ENCODE measurements at regions not wholly inside any gene's neighbourhood (a gene's known extent, or its start where the extent isn't known, plus 50 kb on each side); places are given as distances from the start of the nearest gene placed in this dataset.
"Not testable (repeated sequence)": the region's sequence is repeated elsewhere in the genome, so short reads cannot be mapped to it uniquely, and the experiment has no call there.

DNA sequence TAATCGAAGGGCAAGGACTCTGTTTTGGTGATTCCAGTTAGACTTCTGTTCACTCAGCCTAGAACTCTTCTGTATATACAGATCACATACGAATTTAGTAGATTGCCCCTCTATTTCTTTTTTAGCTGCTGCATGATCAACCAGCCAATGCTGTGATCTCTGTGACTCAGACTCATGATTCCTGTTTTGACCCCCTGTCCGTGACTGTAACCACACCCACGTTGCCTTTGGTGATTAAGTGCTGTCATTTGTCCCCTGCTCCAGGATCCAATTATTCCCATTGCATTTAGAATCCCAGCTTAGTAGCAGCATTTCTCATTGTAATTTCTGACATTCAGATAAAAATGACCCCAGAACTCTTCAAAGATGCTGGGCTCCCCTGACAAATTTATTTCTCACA lies 545.7 kb downstream of the NPIPA7 start:
- Mint-ChIP-seq H3K27ac (ENCODE audit: low read depth) (no peak overlapping the region), H3K36me3 (ENCODE audit: insufficient read depth) (no peaks in the 10 kb centered on the region), H3K4me3 (no peak overlapping the region), H3K27me3 (peaks cover 7% of the 10 kb centered on the region), H3K9me3 (no peaks in the 10 kb centered on the region), H3K4me1 (no peaks in the 10 kb centered on the region)
- ATAC-seq (replicated peaks; ENCODE audit: extremely low read depth, poor library complexity, severe bottlenecking) = no peak
- DNase-seq (ENCODE audit: low spot score in 2 of 2) = no peak

DNA sequence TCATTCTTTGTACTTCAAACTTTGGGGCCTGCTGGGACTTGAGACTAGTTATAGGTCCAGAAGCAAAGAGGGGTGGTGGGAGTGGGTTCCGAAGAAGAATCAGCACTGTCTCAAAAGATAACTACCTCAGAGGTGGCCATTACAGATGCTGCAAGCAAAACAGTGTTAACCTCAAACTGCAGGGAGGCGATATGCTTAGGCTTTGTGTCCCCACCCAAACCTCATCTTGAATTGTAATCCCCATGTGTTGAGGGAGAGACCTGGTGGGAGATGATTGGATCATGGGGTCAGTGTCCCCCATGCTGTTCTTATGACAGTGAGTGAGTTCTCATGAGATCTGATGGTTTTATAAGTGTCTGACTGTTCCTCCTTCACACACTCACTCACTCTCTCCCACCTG lies 545.3 kb downstream of the XYLT1 start:
- H3K9me3 Mint-ChIP-seq = no peaks in the 10 kb centered on the region
- H3K36me3 Mint-ChIP-seq (ENCODE audit: insufficient read depth) = no peaks in the 10 kb centered on the region
- no peak for ATAC-seq (replicated peaks; ENCODE audit: extremely low read depth, poor library complexity, severe bottlenecking)
- no peak for DNase-seq (ENCODE audit: low spot score in 2 of 2)
- H3K27ac Mint-ChIP-seq (ENCODE audit: low read depth) = no peak overlapping the region
- H3K4me3 Mint-ChIP-seq = no peak overlapping the region
- H3K27me3 Mint-ChIP-seq = peaks cover 9% of the 10 kb centered on the region
- H3K4me1 Mint-ChIP-seq = no peaks in the 10 kb centered on the region

GRCh38 chr16:16928532-16929109 lies 542.1 kb downstream of the XYLT1 start:
- no peak overlapping the region for H3K27ac Mint-ChIP-seq (ENCODE audit: low read depth)
- H3K9me3 Mint-ChIP-seq = no peaks in the 10 kb centered on the region
- H3K4me1 Mint-ChIP-seq = no peaks in the 10 kb centered on the region
- ATAC-seq (replicated peaks; ENCODE audit: extremely low read depth, poor library complexity, severe bottlenecking) (no peak), DNase-seq (ENCODE audit: low spot score in 2 of 2) (no peak)
- no peaks in the 10 kb centered on the region for H3K36me3 Mint-ChIP-seq (ENCODE audit: insufficient read depth)
- no peak overlapping the region for H3K4me3 Mint-ChIP-seq
- H3K27me3 Mint-ChIP-seq = peaks cover 24% of the 10 kb centered on the region

DNA sequence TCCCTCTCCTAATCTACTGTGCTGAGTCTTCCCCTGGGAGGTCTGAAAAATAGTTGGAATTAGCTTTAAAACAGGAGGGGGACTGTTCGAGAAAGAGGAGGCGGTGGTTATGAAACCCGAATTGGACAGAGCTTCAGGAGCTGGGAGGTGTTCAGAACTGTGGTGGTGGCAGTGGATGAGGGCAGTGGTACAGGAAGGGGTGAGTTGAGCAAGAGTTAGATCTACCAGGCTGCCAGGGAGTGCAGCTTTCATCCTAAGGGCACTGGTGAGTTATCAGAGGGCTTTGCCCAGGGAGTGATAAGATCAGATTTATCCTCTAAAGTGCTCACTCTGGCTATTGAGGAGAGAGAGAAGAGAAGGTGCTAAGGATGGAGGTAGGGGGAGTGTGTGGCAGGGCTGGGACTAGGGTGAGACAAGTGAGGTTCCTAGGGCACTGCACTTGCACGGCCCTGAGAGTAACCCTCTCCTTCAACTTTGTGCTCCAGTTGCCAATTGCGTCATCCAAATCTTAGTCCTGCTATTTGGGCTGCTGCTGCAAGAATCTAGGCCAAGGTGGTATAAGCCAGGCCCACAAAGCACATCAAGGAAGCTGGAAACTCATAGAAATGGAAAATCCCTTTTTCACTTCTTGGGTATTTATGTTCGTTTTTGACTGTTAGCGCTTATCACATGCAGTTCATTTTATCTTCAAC lies 540.3 kb downstream of the XYLT1 start:
- Mint-ChIP-seq H3K4me3 (no peak overlapping the region), H3K9me3 (no peaks in the 10 kb centered on the region), H3K4me1 (no peaks in the 10 kb centered on the region), H3K27ac (ENCODE audit: low read depth) (no peak overlapping the region), H3K36me3 (ENCODE audit: insufficient read depth) (no peaks in the 10 kb centered on the region), H3K27me3 (peaks cover 34% of the 10 kb centered on the region)
- no peak for DNase-seq (ENCODE audit: low spot score in 2 of 2)
- no peak for ATAC-seq (replicated peaks; ENCODE audit: extremely low read depth, poor library complexity, severe bottlenecking)

- H3K27me3 Mint-ChIP-seq = peaks cover 61% of the 10 kb centered on the region
- no peak overlapping the region for H3K27ac Mint-ChIP-seq (ENCODE audit: low read depth)
- ATAC-seq (replicated peaks; ENCODE audit: extremely low read depth, poor library complexity, severe bottlenecking) = no peak
- H3K36me3 Mint-ChIP-seq (ENCODE audit: insufficient read depth) = no peaks in the 10 kb centered on the region
- no peak overlapping the region for H3K4me3 Mint-ChIP-seq
- H3K9me3 Mint-ChIP-seq = no peaks in the 10 kb centered on the region
- H3K4me1 Mint-ChIP-seq = no peaks in the 10 kb centered on the region
- DNase-seq (ENCODE audit: low spot score in 2 of 2) = no peak
These were observed 536.9 kb downstream of the XYLT1 start for GRCh38 chr16:16933861-16934260.

DNA sequence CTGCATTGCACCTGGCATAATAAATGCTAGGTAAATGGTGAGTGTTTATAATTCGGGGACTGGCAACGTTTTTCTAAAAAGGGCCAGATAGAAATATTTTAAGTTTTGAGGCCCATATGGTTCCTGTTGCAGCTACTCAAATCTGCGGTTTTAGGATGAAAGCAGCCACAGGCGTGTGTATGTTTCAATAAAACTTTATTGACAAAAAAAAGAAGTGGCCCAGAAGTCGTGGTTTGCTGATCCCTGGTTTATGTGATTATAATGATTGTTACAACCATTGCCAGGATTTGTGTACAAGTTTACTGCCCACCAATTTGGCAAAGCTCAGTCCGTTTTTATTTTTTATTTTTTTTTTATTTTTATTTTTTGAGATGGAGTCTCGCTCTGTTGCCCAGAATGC lies 536.1 kb downstream of the XYLT1 start:
- Mint-ChIP-seq H3K27me3 (peaks cover 68% of the 10 kb centered on the region), H3K36me3 (ENCODE audit: insufficient read depth) (no peaks in the 10 kb centered on the region), H3K27ac (ENCODE audit: low read depth) (no peak overlapping the region), H3K4me1 (no peaks in the 10 kb centered on the region), H3K4me3 (no peak overlapping the region), H3K9me3 (no peaks in the 10 kb centered on the region)
- DNase-seq (ENCODE audit: low spot score in 2 of 2) = no peak
- no peak for ATAC-seq (replicated peaks; ENCODE audit: extremely low read depth, poor library complexity, severe bottlenecking)

GRCh38 chr16:16935909-16936308 lies 534.9 kb downstream of the XYLT1 start:
- not testable (repeated sequence) for H3K4me3 Mint-ChIP-seq; H3K9me3 Mint-ChIP-seq; H3K27ac Mint-ChIP-seq (ENCODE audit: low read depth); H3K36me3 Mint-ChIP-seq (ENCODE audit: insufficient read depth); DNase-seq (ENCODE audit: low spot score in 2 of 2); ATAC-seq (replicated peaks; ENCODE audit: extremely low read depth, poor library complexity, severe bottlenecking); H3K4me1 Mint-ChIP-seq
- peaks cover 60% of the 10 kb centered on the region for H3K27me3 Mint-ChIP-seq

DNA sequence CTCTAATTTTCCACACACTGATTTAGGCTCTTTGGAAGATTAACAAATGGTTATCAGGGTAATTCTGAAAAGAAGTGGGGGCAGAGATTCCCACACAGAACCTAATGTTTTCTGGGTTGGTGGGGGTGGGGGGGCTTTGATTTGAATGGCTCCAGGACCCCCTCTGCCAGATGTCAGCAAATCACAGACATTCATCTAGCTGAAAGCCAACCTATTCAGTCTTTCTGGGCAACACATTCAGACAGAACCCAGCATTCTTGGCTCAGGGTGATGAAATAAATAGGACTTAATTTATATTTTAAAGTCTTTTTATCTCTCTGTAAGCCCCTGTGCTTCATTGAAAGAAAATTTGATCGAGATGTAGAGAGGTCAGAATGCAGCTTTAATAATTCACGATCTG lies 533.2 kb downstream of the XYLT1 start:
- DNase-seq (ENCODE audit: low spot score in 2 of 2) = no peak
- Mint-ChIP-seq H3K27ac (ENCODE audit: low read depth) (no peak overlapping the region), H3K9me3 (no peaks in the 10 kb centered on the region), H3K4me3 (no peak overlapping the region), H3K36me3 (ENCODE audit: insufficient read depth) (no peaks in the 10 kb centered on the region), H3K27me3 (peaks cover 55% of the 10 kb centered on the region), H3K4me1 (no peaks in the 10 kb centered on the region)
- no peak for ATAC-seq (replicated peaks; ENCODE audit: extremely low read depth, poor library complexity, severe bottlenecking)

GRCh38 chr16:16938009-16938408 lies 532.8 kb downstream of the XYLT1 start:
- H3K27ac Mint-ChIP-seq (ENCODE audit: low read depth) = no peak overlapping the region
- H3K9me3 Mint-ChIP-seq = no peaks in the 10 kb centered on the region
- ATAC-seq (replicated peaks; ENCODE audit: extremely low read depth, poor library complexity, severe bottlenecking) = no peak

DNA sequence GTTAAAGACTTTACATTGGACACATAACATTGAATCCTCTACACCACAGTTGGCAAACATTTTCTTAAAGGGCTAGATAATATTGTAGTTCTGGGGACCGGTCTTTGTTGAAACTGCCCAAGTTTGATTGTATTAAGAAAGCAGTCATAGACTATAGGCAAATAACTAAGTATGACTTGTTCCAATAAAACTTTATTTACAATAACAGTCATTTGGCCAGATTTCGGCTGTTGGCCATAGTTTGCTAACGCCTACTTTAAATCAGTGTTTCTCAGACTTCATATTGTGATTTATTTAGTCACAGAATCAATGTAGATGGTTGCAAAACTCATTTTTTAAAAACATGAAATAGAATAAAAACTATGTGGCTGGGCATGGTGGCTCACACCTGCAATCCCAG lies 531.8 kb downstream of the XYLT1 start:
- Mint-ChIP-seq H3K27me3 (peaks cover 46% of the 10 kb centered on the region), H3K9me3 (no peaks in the 10 kb centered on the region), H3K36me3 (ENCODE audit: insufficient read depth) (no peaks in the 10 kb centered on the region), H3K4me3 (no peak overlapping the region), H3K27ac (ENCODE audit: low read depth) (no peak overlapping the region), H3K4me1 (no peaks in the 10 kb centered on the region)
- ATAC-seq (replicated peaks; ENCODE audit: extremely low read depth, poor library complexity, severe bottlenecking) = no peak
- DNase-seq (ENCODE audit: low spot score in 2 of 2) = no peak

More at GRCh38 chr16:16938009-16938408, 532.8 kb downstream of the XYLT1 start:
- Mint-ChIP-seq H3K4me1 (no peaks in the 10 kb centered on the region), H3K36me3 (ENCODE audit: insufficient read depth) (no peaks in the 10 kb centered on the region), H3K27me3 (peaks cover 55% of the 10 kb centered on the region), H3K4me3 (no peak overlapping the region)
- DNase-seq (ENCODE audit: low spot score in 2 of 2) = no peak

DNA sequence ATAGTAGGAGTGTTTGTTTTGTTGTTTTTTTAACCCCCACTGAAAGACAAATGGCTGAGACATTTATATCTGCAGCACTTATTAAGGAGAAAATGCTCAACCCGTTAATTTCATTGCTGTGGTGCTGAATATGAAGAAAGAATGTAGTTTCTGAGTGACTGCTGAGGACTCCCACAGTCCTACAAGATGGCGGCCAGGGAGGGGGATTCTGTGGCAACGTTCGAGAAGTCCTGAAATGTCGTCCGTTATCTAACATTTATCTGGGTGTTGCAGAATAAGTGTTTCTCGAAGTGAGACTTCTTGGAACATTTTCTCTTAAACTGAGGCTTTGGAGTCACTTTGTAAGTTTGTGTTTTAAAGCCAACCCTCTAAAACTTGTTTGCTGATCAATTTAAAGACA lies 530.4 kb downstream of the XYLT1 start:
- no peak for ATAC-seq (replicated peaks; ENCODE audit: extremely low read depth, poor library complexity, severe bottlenecking)
- H3K9me3 Mint-ChIP-seq = no peaks in the 10 kb centered on the region

GRCh38 chr16:16942849-16943248 lies 527.9 kb downstream of the XYLT1 start:
- H3K36me3 Mint-ChIP-seq (ENCODE audit: insufficient read depth); H3K27ac Mint-ChIP-seq (ENCODE audit: low read depth); H3K9me3 Mint-ChIP-seq; H3K4me1 Mint-ChIP-seq; ATAC-seq (replicated peaks; ENCODE audit: extremely low read depth, poor library complexity, severe bottlenecking); DNase-seq (ENCODE audit: low spot score in 2 of 2); H3K4me3 Mint-ChIP-seq: not testable (repeated sequence)
- H3K27me3 Mint-ChIP-seq = peaks cover 30% of the 10 kb centered on the region

More for the DNA sequence above, 530.4 kb downstream of the XYLT1 start:
- H3K27ac Mint-ChIP-seq (ENCODE audit: low read depth) = no peak overlapping the region
- H3K4me1 Mint-ChIP-seq = no peaks in the 10 kb centered on the region
- H3K27me3 Mint-ChIP-seq = peaks cover 39% of the 10 kb centered on the region
- no peaks in the 10 kb centered on the region for H3K36me3 Mint-ChIP-seq (ENCODE audit: insufficient read depth)
- no peak for DNase-seq (ENCODE audit: low spot score in 2 of 2)
- no peak overlapping the region for H3K4me3 Mint-ChIP-seq

GRCh38 chr16:16945207-16945606 lies 525.6 kb downstream of the XYLT1 start:
- Mint-ChIP-seq H3K27me3 (peaks cover 31% of the 10 kb centered on the region), H3K4me3 (no peak overlapping the region), H3K27ac (ENCODE audit: low read depth) (no peak overlapping the region), H3K36me3 (ENCODE audit: insufficient read depth) (no peaks in the 10 kb centered on the region), H3K4me1 (no peaks in the 10 kb centered on the region), H3K9me3 (peaks cover 6% of the 10 kb centered on the region)
- ATAC-seq (replicated peaks; ENCODE audit: extremely low read depth, poor library complexity, severe bottlenecking) = no peak
- DNase-seq (ENCODE audit: low spot score in 2 of 2) = no peak

Data from central memory CD8-positive, alpha-beta T cell (primary cell).